Fibroblast of lung (primary cell): ENCODE measurements at regions not wholly inside any gene's neighbourhood (a gene's known extent, or its start where the extent isn't known, plus 50 kb on each side); places are given as distances from the start of the nearest gene placed in this dataset.

ENCODE experiments used
- EZH2 ChIP-seq: IDR thresholded peaks from 2 replicates; pipeline ENCODE4 v1.5.1; 2012; ENCODE audit warnings: low read length, control low read depth, mild to moderate bottlenecking; ENCODE audit errors: missing control alignments
- TF ChIP-seq, protein P1 (sequence below), 2 donors: IDR thresholded peaks in 1 of 2; conservative IDR thresholded peaks in 1 of 2; 1 replicate in 1 of 2; 2 replicates in 1 of 2; pipeline ENCODE4 v1.5.1; 2011 to 2012; ENCODE audit warnings: low read length in 2 of 2, control low read depth in 1 of 2, inconsistent platforms in 1 of 2, low read depth in 1 of 2, mild to moderate bottlenecking in 1 of 2

GRCh38 chr4:152160225-152160800 is 375.6 kb downstream of the FBXW7 start:
- TF ChIP-seq, protein P1, sequence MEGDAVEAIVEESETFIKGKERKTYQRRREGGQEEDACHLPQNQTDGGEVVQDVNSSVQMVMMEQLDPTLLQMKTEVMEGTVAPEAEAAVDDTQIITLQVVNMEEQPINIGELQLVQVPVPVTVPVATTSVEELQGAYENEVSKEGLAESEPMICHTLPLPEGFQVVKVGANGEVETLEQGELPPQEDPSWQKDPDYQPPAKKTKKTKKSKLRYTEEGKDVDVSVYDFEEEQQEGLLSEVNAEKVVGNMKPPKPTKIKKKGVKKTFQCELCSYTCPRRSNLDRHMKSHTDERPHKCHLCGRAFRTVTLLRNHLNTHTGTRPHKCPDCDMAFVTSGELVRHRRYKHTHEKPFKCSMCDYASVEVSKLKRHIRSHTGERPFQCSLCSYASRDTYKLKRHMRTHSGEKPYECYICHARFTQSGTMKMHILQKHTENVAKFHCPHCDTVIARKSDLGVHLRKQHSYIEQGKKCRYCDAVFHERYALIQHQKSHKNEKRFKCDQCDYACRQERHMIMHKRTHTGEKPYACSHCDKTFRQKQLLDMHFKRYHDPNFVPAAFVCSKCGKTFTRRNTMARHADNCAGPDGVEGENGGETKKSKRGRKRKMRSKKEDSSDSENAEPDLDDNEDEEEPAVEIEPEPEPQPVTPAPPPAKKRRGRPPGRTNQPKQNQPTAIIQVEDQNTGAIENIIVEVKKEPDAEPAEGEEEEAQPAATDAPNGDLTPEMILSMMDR (conservative IDR thresholded peaks at IDR 0.05 in 1 of 2, IDR thresholded peaks at IDR 0.05 in 1 of 2; ENCODE audit: low read depth in 1 of 2, low read length in 2 of 2), result no peak
- TF ChIP-seq EZH2, result no peak
